ENCODE measurements at regions not wholly inside any gene's neighbourhood (a gene's known extent, or its start where the extent isn't known, plus 50 kb on each side); places are given as distances from the start of the nearest gene placed in this dataset.

GRCh38 chr18:45447355-45448265 is 167.7 kb upstream of the SLC14A2 start:
- DNase-seq: no peak

GRCh38 chr18:45448871-45449270 is 166.4 kb upstream of the SLC14A2 start:
- DNase-seq: no peak

DNA sequence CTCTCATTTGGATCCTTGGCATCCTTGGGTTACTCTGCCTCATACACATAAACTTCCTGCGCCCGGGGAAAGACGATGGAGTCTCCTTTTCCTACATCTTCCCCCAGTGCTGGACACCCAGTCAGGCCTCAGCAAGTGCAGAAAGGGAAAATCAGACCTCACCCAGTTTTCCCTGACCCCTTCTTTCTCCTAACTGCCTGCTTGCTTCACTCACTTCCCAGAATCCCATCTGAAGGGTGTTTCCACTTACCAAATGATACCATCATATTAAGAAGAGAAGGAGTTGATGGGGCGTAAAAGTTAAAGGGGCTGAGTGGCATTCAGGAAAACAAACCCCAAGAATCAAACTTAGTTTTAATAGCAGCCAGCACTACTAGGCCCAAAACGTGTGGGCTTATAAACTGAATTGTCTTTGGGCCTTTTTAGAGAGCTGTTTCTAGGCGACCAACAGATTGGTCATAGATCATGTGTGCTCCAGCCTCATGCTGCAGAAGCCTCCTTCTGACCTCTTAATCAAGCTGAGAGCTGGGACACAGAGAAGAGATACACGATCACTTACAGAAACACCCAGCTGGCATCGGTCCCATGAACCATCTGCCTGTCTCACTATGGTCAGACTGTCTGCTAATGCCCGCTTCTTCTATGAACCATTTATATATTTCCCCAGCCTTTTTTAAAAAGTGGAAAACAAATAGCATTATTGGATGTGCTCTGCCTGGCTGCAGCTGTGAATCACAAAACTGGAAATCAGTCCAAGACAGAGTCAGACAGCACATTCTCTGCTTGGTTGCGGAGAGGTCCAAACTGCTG is 165.7 kb upstream of the SLC14A2 start:
- DNase-seq: no peak

- no peak for DNase-seq
Observed at GRCh38 chr18:45456090-45457021, 158.9 kb upstream of the SLC14A2 start.

DNA sequence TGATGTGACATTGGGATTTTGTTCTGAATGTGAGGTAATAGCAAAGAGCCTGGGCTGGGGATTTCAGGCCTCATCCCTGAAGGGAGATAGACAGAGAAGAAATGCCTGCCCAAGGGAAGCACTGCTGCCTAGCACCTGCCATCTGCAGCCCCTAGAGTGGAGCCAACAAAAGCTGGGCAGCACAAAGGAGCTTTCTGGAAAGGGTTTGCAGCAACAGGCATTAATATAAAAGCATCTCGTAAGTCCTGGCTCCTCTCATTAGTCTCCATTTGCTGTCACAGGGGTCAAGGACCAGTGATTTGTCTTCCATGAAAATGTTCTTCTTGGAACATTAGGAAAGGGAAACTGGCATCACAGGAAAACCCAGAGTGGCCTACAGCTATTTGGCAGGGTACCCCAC is 157.2 kb upstream of the SLC14A2 start:
- DNase-seq: no peak

DNA sequence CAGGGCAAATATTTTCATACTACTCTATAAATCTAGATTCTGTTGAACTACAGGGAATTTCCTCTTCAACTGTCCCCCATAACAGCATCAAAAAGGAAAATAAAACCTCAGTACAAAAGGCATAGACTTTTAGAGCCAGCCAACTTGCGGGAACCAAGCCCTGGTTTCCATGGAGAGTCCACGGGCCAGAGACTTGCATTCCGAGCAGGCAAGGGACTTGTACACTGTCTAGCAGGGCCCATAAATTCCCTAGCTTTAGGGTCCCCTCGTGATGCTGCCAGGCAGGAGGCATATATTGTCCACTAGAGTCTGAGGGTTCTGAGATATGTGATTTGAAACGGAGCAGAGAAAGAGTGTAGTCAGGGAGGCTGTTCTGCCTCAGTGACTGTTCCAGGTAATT is 153.1 kb upstream of the SLC14A2 start:
- no peak for DNase-seq

DNA sequence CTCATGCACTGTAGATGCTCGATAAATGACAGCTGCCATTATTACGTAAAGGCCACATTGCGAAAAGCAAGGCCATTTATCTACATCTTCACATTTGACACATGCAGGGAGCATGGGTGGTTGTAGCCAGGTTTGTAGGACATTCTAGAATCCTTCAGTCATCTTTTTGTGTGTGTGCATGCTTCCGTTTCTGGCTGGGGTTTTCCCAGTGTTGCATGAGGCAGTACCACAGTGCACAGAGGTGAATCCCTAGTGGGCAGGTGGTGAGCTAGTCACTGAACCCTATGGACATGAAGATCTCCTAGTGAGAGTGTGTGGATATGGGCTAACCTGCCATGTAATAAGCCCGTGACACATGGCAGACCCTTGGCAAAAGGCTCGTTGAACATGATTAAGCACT is 151.8 kb upstream of the SLC14A2 start:
- DNase-seq: no peak

GRCh38 chr18:45464619-45465018 is 150.7 kb upstream of the SLC14A2 start:
- DNase-seq: no peak

GRCh38 chr18:45467293-45467692 is 148.0 kb upstream of the SLC14A2 start:
- DNase-seq: no peak

GRCh38 chr18:45467945-45468344 is 147.3 kb upstream of the SLC14A2 start:
- DNase-seq: no peak

DNA sequence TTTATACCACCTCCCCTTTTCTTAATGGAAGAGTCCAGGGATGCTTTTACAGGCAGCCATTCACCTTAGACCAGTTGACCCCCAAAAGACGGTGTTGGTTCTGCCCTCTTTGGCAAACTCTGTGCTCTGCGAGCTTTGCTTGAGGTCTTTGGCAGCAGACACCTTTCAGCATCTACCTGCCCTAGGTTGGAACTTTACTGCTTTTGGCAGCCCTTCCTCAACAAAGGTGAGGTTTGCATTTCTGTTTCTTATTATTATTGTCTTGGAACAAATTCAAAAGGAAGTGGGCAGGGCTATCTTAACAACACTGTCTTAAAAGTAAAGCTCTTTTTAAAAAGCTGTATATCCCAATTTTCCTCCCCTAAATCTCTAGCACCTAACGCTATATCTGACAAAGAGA is 136.4 kb upstream of the SLC14A2 start:
- no peak for DNase-seq

GRCh38 chr18:45480219-45481015 is 134.9 kb upstream of the SLC14A2 start:
- no peak for DNase-seq

DNA sequence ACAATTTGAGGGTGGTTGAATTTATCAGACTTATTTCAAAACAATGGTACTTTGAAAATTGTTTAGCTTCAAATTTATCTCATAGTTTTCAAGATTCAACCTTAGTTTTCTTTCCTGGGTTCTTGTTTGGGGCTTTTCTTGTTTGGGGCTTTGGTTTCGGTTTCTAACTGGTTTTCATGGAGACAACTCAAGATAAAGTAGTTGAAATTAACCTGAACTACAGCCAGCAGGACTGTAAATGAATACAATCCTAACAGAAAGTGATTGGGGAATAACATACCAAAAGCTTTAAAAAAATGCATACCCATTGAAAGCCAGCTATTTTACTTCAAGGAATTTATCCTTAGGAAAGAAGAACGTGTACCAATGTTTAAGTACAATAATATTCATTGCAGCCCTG is 133.5 kb upstream of the SLC14A2 start:
- no peak for DNase-seq

GRCh38 chr18:45482286-45482685 is 133.0 kb upstream of the SLC14A2 start:
- no peak for DNase-seq

- no peak for DNase-seq
Observed at GRCh38 chr18:45487581-45487980, 127.7 kb upstream of the SLC14A2 start.

DNA sequence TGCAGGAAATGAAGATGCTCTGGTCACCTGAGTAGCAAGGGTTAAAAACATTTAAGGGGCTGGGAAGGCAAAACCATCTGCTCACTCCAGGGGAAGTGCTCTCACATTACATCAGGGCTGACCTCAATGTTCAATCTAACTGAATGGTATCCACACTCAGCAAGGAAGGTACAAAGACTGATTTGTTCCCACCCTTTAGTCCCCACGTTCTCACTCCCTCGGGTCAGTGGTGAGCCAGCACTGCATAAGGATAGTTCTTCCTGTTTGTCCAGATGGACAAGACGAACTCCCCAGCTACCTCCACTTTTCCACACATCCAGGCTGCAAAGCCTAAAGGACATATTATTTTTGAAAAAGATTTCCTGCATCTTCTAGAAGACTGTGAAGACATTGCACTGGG is 126.6 kb upstream of the SLC14A2 start:
- no peak for DNase-seq

DNA sequence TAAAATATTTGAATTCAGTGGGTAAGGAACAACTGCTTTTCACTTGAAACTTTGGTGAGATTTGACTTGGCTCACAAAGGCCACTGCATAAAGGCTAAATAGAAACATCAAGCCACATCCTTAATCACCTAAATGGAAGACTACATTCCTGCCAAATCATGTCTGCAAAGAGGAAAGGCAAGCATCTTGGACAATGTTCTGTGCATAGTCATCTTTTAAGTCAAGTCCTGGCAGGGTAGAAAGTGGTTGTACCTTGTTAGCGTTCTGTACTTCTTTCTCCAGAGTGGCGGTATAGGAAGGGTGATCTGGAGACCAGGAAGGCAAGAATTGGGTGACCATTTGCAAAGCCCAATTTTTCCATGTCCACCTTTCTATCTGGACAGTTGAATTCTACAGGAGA is 121.4 kb upstream of the SLC14A2 start:
- DNase-seq: no peak

DNA sequence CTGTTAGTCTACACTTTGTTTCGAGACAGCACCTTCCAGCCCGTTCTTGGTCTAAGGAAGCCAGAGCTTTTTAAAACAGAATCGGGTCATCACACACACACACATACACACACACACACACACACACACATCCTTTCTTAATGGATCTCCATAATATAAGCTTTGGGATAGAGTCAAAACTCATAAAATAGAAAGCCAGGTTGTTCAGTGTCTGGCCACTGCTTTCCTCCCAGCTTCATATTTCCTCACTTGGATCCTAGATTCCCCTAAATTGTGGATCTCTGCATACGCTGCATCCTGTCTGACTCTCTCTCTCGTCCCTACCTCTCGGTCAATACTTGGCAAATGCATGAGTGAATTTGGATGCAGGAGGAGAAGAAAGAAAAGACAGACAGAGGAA is 120.5 kb upstream of the SLC14A2 start:
- no peak for DNase-seq

- DNase-seq: no peak
Observed at GRCh38 chr18:45496741-45497140, 118.5 kb upstream of the SLC14A2 start.

DNA sequence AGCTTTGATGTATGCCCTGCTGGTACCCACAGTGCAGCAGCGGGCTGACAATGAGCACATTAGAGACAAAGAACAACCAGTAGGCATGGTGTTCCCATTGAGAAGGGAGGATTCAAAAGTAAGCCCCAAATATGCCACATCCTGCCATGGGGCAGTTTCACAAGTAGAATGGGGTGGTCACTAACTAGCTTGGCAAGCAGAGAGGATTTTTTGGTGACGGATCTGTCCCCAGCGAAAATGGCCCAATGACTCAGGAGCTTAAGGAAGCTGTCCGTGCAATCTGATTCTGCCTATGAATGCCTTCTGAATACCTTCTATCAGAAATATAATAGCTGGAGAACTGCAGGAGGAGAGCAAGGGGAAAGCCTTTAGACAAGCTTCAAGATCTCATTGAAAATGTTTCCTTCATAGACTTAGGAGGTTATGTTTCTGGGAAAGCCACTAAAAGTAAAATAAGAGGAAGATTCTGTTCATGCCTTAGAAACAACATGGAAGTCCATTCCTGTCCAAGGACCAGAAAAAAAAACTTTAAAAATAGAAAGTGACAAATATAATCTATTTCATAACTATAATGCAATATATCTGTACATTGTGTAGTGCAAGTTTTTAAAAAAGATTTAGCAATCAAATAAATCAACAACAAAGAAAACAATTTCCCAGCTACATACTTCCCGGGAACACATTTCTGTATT is 117.5 kb upstream of the SLC14A2 start:
- DNase-seq: no peak

- DNase-seq: no peak
Observed at GRCh38 chr18:45498287-45498658, 117.0 kb upstream of the SLC14A2 start.

- no peak for DNase-seq
Observed at GRCh38 chr18:45503990-45504389, 111.3 kb upstream of the SLC14A2 start.
